D721Med (cell line): ENCODE measurements at regions not wholly inside any gene's neighbourhood (a gene's known extent, or its start where the extent isn't known, plus 50 kb on each side); places are given as distances from the start of the nearest gene placed in this dataset.

Source experiments
- DNase-seq: peaks from one replicate; pipeline ENCODE4 v3.0.0; 2011; ENCODE audit warnings: low spot score; ENCODE audit not compliant: insufficient read length
- FAIRE-seq: peaks from 2 replicates; lab custom pipeline; 2011; peaks lifted over from hg19 to GRCh38; lab: Jason Lieb, UNC
- TF ChIP-seq, protein P1 (sequence below): IDR thresholded peaks from 2 replicates; pipeline ENCODE4 v1.5.1; 2012; ENCODE audit warnings: mild to moderate bottlenecking, control low read depth; ENCODE audit not compliant: insufficient read depth; ENCODE audit errors: missing control alignments

DNA sequence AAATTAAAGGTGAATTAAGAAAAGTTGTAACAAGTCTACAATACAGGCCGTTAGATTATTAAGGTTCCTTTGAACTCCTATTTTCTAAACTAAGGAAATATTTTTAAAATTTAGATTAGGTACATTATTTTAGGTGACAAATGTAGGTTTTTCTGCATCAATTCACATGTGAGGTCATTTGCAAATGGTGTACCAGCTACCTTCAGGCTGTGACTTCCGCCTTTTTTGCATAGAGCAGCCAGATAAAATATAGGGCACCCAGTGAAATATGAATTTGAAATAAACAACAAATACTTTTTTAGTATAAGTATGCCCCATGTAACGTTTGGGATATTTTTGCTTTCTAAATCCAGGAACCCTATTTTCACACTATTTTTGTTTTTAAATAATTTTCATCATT lies 544.0 kb downstream of the LMO4 start:
- DNase-seq (no peak), FAIRE-seq (no peak)
- TF ChIP-seq, protein P1, sequence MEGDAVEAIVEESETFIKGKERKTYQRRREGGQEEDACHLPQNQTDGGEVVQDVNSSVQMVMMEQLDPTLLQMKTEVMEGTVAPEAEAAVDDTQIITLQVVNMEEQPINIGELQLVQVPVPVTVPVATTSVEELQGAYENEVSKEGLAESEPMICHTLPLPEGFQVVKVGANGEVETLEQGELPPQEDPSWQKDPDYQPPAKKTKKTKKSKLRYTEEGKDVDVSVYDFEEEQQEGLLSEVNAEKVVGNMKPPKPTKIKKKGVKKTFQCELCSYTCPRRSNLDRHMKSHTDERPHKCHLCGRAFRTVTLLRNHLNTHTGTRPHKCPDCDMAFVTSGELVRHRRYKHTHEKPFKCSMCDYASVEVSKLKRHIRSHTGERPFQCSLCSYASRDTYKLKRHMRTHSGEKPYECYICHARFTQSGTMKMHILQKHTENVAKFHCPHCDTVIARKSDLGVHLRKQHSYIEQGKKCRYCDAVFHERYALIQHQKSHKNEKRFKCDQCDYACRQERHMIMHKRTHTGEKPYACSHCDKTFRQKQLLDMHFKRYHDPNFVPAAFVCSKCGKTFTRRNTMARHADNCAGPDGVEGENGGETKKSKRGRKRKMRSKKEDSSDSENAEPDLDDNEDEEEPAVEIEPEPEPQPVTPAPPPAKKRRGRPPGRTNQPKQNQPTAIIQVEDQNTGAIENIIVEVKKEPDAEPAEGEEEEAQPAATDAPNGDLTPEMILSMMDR = no peak

GRCh38 chr1:87878873-87879272 lies 550.2 kb downstream of the LMO4 start:
- TF ChIP-seq, protein P1 = no peak
- DNase-seq = no peak
- FAIRE-seq = no peak

DNA sequence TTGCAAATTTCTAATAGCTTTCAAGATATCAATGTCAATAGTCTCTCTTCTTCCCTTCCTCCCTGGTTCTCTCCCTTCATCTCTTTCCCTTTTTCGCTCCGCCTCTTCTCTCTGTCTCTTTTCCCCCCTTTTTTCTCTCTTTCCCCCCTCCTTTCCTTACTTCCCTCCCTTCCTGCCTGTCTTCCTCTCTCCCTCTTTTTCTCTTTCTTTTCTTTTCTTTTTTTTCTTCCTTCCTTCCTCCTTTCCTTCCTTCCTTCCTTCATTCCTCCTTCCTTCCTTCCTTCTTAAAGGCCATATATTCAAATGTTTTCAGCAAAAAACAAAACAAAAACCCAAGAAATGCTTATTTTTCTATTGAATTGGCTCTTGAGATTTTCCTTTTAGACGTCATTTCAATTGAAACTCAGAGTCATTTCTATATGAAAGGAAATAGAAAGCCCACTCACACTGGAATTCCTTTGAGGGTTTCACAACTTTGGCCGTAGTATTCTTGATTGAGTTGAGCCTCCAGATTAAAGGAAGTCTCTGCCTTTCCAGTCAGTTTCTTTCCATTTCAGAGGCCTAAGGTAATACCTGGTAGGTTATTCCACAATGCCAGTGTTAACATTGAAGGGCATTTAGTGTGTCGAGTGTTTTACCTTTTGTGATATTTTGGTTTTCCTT lies 551.5 kb downstream of the LMO4 start:
- FAIRE-seq (no peak), DNase-seq (no peak)
- TF ChIP-seq, protein P1 = no peak

DNA sequence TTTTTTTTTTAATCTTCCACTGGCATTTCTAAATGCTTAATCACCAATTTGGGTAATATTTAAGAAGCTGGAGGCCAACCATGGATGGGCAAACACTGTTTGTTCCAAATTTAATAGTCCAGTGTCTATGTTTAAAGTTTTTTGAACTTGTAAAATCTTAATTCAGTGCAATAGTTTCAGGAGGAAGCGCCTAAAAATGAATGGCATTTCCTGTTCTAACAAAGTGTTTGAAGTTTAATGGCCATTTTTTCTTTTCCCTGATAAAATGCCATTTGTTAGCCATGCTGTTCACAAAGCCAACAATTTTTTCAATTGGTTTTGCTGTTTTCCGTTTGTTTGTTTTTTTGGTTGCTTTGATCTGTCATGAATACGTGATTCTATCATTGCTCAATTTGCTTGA lies 552.1 kb downstream of the LMO4 start:
- TF ChIP-seq, protein P1 = no peak
- no peak for DNase-seq
- no peak for FAIRE-seq

GRCh38 chr1:87883906-87884305 lies 555.2 kb downstream of the LMO4 start:
- TF ChIP-seq, protein P1 = no peak
- FAIRE-seq (no peak), DNase-seq (no peak)

DNA sequence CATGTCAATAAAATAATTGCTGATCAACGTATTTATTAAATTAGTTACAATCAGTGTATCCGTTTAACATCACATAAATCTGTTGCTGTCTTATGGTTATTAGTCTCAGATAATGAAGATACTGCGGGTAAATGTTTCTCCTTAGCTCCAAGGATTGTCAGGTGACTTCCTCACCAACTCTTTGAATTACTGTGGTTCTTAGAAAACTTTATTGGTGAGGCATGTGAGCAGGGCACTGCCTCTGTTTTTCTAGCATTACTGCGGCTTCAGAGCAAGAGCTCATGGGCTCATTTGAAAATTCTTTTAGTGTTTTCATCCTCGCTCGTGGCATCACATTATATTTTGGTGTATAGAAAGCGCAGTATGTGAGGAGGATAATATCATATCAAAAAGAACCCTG lies 555.9 kb downstream of the LMO4 start:
- FAIRE-seq (no peak), DNase-seq (no peak)
- TF ChIP-seq, protein P1 = no peak

DNA sequence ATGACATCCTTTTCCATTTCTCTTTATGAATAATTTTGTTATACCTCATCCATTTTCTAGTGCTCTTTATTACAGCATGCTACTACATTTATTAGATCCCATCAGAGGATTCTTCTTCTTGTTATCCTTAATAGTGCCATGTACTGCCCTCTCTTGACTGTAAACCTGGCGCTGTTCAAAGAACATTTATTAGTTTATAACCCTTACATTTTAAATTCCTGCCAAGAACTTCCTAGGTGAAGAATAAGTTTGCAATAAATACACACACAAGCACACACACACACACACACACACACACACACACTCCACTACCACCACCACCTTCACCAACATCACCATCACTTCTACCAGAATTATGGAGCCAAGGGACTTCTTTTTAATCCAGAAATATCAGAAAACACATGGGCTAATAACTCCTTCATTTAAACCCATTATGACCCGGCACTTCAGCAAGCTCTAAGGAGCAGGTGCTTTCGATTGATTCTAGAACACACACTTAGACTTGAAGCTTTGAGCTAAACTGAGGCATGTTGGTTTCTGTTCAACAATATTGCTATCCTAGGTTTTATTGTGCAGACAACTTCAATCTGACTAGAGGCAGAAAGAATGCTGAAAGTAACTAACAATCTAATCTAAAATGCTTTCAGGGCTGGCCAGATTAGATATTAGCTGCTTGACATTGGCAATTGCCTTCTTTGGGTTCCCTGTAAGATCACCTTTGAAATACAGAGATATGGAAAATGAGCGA lies 556.8 kb downstream of the LMO4 start:
- TF ChIP-seq, protein P1 = no peak
- FAIRE-seq = no peak

More for the DNA sequence above, 556.8 kb downstream of the LMO4 start:
- no peak for DNase-seq
